ENCODE measurements at regions not wholly inside any gene's neighbourhood (a gene's known extent, or its start where the extent isn't known, plus 50 kb on each side); places are given as distances from the start of the nearest gene placed in this dataset.

- DNase-seq (ENCODE audit: low read depth in 2 of 2): no peak
Observed at GRCh38 chr11:90849312-90849711, 626.5 kb upstream of the CHORDC1 start.

GRCh38 chr11:90847268-90847886 lies 624.5 kb upstream of the CHORDC1 start:
- DNase-seq (ENCODE audit: low read depth in 2 of 2): no peak

GRCh38 chr11:90846628-90847027 lies 623.8 kb upstream of the CHORDC1 start:
- no peak for DNase-seq (ENCODE audit: low read depth in 2 of 2)

DNA sequence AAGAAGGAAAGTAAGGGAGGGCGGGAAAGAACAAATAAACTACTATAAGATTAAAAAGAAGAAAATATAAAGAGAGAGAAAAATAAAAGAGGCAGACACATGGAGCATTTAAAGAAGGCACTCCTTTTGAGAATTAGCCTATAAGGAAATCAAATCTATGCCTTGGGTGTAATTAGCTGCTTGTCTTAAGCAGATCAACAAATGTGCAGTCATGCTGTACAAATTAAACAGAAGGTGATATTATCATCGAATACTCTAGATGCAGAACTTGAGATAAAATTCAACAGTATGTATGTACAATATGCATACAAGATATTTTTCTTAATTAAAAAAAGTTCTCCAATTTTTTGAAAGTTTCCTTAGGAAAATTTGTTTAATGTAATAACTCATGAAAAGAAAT lies 623.0 kb upstream of the CHORDC1 start:
- no peak for DNase-seq (ENCODE audit: low read depth in 2 of 2)

GRCh38 chr11:90845126-90845525 lies 622.3 kb upstream of the CHORDC1 start:
- DNase-seq (ENCODE audit: low read depth in 2 of 2): no peak

DNA sequence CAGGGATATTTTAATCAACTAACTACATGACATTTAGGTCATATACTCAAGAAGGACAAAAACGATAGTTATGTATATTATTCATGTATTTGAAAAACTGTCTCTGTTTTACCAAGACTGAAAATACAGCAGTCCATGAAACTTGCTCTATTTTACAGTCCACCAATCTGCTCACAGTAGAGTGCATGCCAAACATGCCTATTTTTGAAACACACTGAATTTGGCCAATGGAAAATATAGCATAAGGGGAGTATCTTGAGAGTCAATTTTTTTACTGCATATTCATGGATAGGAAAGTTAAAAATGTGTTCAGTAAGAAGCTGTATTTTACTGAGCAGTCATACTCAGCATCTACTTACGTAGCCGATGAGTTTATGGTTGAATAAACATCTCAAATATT lies 621.2 kb upstream of the CHORDC1 start:
- no peak for DNase-seq (ENCODE audit: low read depth in 2 of 2)

DNA sequence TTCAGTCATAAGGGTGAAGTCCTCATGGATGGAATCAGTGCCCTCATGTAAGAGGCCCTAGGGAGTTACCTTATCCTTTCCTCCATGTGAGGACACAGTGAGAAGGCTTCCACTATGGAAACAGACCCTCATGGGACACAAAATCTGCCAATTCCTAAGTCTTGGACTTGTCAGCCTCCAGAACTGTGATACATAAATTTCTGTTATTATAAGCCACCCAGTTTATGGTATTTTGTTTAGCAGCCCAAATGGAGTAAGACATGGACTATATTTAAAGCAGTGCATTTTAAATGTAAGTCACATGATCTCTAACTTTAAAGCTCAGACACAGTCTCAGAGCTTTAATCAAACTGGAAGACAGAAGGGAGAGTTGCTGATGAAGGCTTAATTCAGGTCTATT lies 619.8 kb upstream of the CHORDC1 start:
- no peak for DNase-seq (ENCODE audit: low read depth in 2 of 2)

DNA sequence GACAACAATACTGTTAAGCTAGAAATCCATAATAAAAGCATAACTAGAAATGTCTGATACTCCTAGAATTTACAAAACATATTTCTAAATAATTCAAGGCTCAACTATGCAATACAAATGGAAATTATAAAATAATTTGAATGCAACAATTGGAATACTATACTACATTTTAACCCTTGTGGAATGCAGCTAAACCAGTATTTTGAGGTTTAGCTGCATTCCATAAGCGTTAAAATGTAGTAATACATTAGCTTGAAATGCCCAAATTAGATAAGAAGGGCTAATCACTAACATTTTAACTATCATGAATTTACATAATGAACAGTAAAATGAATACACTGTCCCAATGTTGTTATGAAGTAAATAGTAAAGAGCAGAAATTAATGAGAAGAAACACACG lies 617.2 kb upstream of the CHORDC1 start:
- DNase-seq (ENCODE audit: low read depth in 2 of 2): no peak

DNA sequence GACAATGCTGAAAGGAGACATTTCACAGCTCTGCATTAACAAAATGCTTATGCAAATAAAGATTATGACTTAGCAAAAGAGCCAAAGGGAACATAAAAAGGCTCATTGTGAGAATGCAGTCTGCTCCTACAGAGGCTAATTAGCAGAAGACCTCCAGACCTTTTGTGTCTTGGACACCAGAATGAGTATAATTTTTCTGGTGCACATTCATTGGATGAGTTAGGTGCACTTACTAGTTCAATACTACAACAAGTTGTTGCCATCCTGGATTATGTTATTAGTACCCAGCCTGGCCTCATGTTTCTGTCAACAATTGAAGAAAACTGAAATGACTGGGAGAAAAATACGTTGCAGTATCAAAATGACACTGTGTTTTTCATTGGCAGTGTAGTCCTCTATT lies 613.2 kb upstream of the CHORDC1 start:
- no peak for DNase-seq (ENCODE audit: low read depth in 2 of 2)

GRCh38 chr11:90823446-90823845 lies 600.6 kb upstream of the CHORDC1 start:
- DNase-seq (ENCODE audit: low read depth in 2 of 2): no peak

DNA sequence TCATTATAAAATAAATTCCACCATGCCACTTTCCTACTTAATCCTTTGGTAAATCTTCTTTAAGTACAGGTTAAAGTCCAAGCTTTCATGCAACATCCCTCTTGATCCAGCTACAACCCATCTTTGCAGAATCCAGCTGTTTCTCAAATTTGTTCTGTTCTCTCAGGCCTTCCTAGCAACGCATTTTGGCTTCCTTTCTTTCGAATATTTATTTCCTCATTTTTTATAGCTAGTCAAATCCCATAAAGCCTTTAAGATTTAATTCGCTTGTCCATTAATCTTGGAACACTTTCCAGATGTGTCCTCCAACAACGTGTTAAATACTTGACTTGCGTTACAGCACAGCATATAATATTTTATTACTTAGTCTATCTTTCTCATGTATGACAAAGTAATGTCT lies 600.1 kb upstream of the CHORDC1 start:
- DNase-seq (ENCODE audit: low read depth in 2 of 2): no peak

- DNase-seq (ENCODE audit: low read depth in 2 of 2): no peak
Observed at GRCh38 chr11:90818196-90818745, 595.4 kb upstream of the CHORDC1 start.

GRCh38 chr11:90809581-90809980 lies 586.7 kb upstream of the CHORDC1 start:
- DNase-seq (ENCODE audit: low read depth in 2 of 2): no peak

GRCh38 chr11:90805172-90805571 lies 582.3 kb upstream of the CHORDC1 start:
- no peak for DNase-seq (ENCODE audit: low read depth in 2 of 2)

DNA sequence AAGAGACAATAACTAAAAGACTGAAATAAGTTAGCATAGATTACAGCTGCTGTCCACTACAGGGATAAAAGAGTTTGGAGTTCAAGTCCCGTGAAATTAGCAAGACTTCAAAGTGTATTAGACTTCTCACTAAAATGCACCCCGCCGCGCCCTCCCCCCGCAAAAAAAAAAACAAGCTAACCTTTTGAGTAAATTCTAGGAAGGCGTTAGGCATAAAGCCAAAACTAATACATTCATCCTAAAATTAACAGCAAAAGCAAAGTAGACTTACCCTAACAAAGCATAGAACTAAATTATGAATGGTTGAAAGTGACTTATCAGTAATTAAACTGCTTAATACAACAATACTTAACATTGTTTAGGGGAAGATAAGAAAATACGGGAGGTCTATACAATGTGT lies 581.0 kb upstream of the CHORDC1 start:
- no peak for DNase-seq (ENCODE audit: low read depth in 2 of 2)

DNA sequence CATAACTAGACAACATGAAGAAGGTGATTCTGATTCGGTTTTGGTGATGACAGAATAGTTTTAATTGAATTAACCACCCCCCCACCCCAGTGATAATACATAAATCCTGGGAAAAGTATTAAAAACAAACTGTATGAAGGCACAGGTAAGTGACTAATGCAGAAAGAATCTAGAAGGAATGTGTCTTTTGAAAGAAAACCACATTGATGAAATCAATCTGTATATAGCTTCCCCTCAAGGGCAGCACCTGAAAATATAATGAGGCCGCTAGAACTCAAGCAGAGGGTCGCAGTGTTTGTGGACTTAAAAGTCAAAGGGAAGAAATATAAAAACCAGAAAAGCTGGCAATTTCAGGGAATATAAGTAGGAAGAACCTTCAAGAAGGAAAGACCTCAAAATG lies 580.5 kb upstream of the CHORDC1 start:
- no peak for DNase-seq (ENCODE audit: low read depth in 2 of 2)

DNA sequence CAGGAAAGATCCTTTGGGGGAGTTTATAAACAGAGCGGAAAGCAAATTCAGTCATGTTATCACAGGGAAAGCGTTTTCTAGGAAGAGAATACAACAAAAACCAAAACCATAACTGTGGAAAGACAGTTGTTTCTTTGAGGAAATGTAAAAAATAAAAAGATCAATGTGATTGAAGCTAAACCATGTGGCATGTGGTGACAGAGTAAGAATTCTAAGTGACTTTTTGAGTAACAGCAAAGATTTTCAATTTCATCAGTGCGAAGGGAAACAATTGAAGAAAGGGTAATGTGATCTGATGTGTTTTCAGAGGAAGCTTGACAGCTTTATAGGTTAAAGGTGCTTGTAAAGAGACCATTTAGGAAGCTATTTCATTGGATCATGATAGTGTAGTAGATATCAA lies 575.9 kb upstream of the CHORDC1 start:
- no peak for DNase-seq (ENCODE audit: low read depth in 2 of 2)

GRCh38 chr11:90795746-90796145 lies 572.9 kb upstream of the CHORDC1 start:
- no peak for DNase-seq (ENCODE audit: low read depth in 2 of 2)

GRCh38 chr11:90788961-90789360 lies 566.1 kb upstream of the CHORDC1 start:
- DNase-seq (ENCODE audit: low read depth in 2 of 2): no peak

DNA sequence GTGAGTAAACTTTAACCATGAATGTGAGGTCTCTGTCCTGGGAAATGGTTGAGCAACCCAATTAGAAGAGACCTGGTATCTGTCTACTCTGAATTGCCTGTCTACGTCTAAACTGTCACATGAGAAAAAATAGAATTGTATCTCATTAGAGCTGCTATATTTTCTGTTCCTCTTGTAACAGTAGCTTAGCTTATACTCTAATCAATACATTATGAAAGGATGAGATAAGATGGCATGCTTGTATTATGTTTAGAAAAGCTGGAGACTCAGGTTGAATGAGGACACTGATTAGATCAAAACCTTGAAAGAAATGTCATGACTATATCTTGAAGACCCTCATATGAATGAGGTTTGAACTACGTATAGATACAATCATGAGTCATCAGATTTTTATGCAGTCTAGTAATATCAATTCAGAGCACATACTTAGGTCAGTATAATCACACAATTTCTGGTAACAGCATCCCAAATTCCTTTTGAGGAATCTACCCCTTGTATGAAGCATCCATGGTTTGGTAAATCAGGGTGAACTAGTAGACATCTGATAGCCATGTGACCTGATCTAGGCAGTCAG lies 561.5 kb upstream of the CHORDC1 start:
- DNase-seq (ENCODE audit: low read depth in 2 of 2): no peak

- DNase-seq (ENCODE audit: low read depth in 2 of 2): no peak
Observed at GRCh38 chr11:90783111-90783510, 560.3 kb upstream of the CHORDC1 start.

DNA sequence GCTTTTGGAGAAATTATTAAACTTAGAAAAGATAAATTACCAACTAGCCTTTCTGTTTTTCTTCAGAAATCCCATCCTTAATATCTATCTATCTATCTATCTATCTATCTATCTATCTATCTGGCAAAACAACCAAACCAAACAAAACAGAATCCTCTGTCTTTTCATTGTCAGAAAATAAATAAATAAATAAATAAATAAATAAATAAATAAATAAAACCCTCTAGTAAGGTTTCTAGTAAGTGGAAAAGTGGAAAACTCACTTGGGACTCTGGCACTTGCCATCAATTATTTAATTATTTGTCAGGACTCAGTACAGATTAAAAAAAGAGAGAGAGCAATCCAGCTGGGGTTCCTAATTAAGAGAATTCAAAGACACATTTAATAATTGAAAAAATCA lies 556.2 kb upstream of the CHORDC1 start:
- DNase-seq (ENCODE audit: low read depth in 2 of 2): no peak

- DNase-seq (ENCODE audit: low read depth in 2 of 2): no peak
Observed at GRCh38 chr11:90775567-90776165, 552.8 kb upstream of the CHORDC1 start.

Measured in fibroblast of skin of left quadriceps (primary cell).